AG09309 (cell line): ENCODE measurements at regions not wholly inside any gene's neighbourhood (a gene's known extent, or its start where the extent isn't known, plus 50 kb on each side); places are given as distances from the start of the nearest gene placed in this dataset.

Source experiments
- DNase-seq: peaks from one replicate; pipeline ENCODE4 v3.0.0-alpha.2; 2010; ENCODE audit warnings: low read depth
- H3K4me3 ChIP-seq: 2 replicates; pipeline ENCODE4 v1.5.1; 2011; ENCODE audit warnings: mild to moderate bottlenecking, low read depth, low read length, moderate library complexity; ENCODE audit not compliant: control insufficient read depth
- CTCF ChIP-seq: IDR thresholded peaks from 2 replicates; pipeline ENCODE4 v1.5.1; 2011; ENCODE audit warnings: mild to moderate bottlenecking, low read depth, low read length, inconsistent platforms; ENCODE audit not compliant: insufficient read depth, control insufficient read depth; ENCODE audit errors: missing control alignments

GRCh38 chr2:213231966-213232365, 52.3 kb upstream of the SPAG16 start:
- no peak for DNase-seq
- no peak overlapping the region for H3K4me3 ChIP-seq
- TF ChIP-seq CTCF: no peak

DNA sequence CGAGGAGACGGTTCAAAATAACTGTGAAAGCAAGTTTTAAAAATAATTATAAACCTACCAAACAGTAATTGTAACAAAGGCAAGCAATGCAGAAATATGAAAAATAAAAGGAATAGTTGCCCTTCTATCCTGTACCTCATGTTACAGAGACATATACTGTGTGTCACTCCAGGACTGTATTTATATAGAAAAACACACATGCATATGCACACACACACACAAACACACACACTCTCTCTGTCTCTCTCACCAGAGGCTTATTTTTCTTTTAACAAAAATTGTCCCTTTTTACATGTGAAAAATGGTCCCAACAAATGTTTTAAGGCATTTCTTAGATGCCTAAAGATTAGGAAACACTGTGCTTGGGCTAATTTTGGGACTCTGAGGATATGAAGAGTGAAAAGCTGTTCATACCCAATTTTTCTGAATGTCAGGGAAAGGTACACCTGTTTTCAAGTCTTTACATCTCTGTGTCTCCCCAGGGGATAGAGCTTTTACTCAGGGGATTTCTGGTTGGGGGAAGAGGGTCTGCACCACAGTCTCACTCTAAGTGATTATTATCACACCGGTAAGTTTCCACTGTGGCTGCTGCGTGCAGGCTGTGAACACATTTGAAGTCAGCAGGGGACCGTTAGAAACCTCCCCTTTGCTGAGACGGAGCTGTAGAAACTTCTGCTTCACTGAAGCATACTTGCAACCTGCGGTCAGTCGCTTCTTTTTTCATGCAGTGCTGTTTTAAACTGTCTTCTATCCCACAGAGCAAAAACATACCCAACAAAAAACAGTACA, 51.4 kb upstream of the SPAG16 start:
- no peak overlapping the region for H3K4me3 ChIP-seq
- no peak for DNase-seq
- TF ChIP-seq CTCF: no peak

- no peak for TF ChIP-seq CTCF
- DNase-seq: no peak
- no peak overlapping the region for H3K4me3 ChIP-seq
Measured at GRCh38 chr2:213233438-213234330, 50.6 kb upstream of the SPAG16 start.
